Omental fat pad (tissue), 3 donors: ENCODE measurements at regions not wholly inside any gene's neighbourhood (a gene's known extent, or its start where the extent isn't known, plus 50 kb on each side); places are given as distances from the start of the nearest gene placed in this dataset.
"Not testable (repeated sequence)": the region's sequence is repeated elsewhere in the genome, so short reads cannot be mapped to it uniquely, and the experiment has no call there.

Experiments
- ATAC-seq: fragments of 150-250 bp; one replicate; pipeline ENCODE4 v1.9.1; 2016; ENCODE audit warnings: mild to moderate bottlenecking, moderate library complexity; ENCODE audit not compliant: low FRiP score
- DNase-seq: peaks from one replicate; pipeline ENCODE4 v3.0.0-alpha.2; 2019; ENCODE audit warnings: low spot score
- CTCF ChIP-seq, 3 donors: fragments of 450-650 bp; IDR thresholded peaks; one replicate each; pipeline ENCODE4 v1.5.1; 2016 to 2017; ENCODE audit warnings: antibody characterized with exemption in 3 of 3, mild to moderate bottlenecking in 3 of 3, moderate library complexity in 2 of 3

DNA sequence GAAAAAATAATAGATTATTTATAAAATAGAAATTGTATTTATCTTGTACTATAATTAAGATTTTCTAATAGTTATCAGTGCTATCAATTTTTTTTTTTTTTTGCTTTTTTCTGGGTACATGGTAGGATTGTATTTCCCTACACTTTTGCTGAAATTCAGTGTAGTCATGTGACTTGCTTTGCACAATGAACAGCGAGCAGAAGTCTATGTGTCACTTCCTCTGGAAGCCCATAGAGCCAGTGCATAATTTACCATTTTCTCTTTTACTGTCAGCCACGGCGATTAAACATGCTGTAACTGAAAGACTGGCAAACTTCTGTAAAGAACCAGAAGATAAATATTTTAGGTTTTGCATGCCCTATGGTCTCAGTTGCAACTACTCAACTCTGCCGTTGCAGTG lies 80.8 kb upstream of the PPP1R12A start:
- ATAC-seq (no peak), DNase-seq (no peak)
- no peak for TF ChIP-seq CTCF (IDR thresholded peaks at IDR 0.05)

DNA sequence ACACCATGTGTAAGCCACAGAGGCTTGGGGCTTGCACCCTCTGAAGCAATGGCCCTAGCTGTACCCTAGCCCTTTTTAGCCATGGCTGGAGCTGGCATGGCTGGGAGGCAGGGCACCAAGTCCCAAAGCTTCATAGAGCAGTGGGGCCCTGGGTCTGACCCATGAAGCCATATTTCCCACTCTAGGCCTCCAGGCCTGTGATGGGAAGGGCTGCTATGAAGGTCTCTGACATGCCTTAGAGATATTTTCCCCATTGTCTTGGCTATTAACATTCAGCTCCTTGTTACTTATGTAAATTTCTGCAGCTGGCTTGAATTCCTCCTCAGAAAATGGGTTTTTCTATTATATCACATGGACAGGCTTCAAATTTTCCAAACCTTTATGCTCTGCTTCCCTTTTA lies 68.8 kb upstream of the PPP1R12A start:
- ATAC-seq, DNase-seq: not testable (repeated sequence)

DNA sequence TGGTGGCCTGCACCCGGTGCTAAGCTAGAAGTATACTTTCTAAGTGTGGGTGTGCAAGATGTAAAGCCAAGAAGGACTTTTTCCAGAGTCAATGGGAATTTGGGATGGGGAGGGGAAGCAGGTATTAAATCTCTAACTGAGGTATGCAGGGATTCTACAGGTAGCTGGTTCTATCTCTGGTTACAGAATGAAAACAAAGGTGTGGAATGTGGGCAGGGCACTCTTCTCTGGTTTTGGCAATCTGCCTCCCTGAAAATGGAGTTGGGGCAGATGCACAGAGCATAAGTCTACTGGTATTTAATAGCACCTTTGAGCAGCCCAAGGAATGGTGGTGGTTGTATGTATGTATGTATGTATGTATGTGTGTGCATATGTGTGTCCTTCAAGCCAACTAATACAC lies 66.7 kb upstream of the PPP1R12A start:
- no peak for TF ChIP-seq CTCF (IDR thresholded peaks at IDR 0.05)
- ATAC-seq (no peak), DNase-seq (no peak)

DNA sequence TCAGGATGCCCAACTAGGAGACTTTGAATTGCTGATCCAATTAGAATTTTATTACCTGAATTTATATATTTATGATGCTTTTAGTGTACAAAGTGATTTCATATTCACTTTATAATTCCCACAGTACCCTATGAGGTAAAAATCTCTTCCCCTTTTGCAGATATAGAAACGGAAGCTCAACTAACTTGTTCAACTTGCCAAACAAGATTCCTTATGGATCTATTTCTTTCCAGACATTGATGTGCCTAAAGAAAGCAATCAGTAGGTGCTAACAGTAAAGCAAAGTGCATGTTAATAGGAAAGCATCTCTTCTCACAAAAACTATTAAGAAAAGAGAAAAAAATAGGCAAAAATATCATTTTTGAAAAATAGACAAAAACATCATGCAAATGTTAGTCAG lies 65.9 kb upstream of the PPP1R12A start:
- ATAC-seq (no peak), DNase-seq (no peak)
- no peak for TF ChIP-seq CTCF (IDR thresholded peaks at IDR 0.05)

DNA sequence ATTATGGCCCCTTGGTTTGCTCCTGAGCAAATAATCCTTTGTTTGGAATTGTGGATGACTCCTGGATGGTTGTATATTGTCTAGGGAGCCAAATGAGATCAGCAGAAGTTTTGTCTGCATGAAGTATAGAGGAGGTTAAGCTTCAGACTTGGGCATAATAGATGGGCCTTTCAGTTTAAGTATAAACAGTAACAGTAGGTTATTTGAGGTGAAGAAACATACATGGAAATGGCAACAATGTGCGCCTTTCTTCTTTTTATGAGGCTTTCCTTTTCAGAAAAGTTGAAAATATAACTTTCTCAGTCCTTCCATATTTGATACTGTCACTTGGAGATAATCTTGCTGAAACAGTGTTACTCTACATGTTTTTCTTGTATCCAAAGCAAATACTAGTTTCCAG lies 63.7 kb upstream of the PPP1R12A start:
- ATAC-seq (no peak), DNase-seq (no peak)
- no peak for TF ChIP-seq CTCF (IDR thresholded peaks at IDR 0.05)

DNA sequence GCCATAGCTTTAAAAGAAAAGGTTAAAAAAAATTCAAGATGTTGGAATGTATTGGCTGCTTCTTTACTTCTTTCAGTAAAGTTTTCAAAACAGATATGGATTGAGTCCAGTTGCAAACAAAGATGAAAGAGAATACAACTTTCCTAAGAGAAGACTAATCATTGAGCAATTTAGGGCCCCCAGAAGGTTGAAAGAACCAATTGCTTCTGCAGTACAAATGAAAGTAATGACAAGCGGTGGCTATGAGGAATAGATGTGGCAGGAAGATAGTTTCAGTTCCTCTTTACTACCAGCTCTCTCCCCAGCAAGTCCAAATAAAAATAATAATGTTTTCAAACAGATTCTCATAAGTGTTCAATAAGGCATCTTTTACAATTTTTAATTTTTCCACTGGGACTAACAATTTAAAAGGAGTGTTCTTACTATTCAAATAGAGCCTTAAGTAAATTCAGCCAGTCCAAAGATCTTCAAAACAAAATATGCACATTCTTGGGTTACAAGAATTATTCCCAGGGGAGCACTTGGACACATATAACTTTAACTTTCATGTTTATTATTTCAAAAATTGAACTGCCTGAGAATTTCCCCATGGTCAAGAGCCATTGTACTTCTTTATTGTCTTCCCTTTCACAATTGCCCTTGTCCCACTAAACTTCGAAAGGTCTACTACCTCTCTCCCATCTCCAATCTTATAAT lies 62.3 kb upstream of the PPP1R12A start:
- no peak for ATAC-seq
- DNase-seq: no peak
- TF ChIP-seq CTCF (IDR thresholded peaks at IDR 0.05): no peak

GRCh38 chr12:79995385-79996084 lies 60.6 kb upstream of the PPP1R12A start:
- not testable (repeated sequence) for ATAC-seq, DNase-seq

DNA sequence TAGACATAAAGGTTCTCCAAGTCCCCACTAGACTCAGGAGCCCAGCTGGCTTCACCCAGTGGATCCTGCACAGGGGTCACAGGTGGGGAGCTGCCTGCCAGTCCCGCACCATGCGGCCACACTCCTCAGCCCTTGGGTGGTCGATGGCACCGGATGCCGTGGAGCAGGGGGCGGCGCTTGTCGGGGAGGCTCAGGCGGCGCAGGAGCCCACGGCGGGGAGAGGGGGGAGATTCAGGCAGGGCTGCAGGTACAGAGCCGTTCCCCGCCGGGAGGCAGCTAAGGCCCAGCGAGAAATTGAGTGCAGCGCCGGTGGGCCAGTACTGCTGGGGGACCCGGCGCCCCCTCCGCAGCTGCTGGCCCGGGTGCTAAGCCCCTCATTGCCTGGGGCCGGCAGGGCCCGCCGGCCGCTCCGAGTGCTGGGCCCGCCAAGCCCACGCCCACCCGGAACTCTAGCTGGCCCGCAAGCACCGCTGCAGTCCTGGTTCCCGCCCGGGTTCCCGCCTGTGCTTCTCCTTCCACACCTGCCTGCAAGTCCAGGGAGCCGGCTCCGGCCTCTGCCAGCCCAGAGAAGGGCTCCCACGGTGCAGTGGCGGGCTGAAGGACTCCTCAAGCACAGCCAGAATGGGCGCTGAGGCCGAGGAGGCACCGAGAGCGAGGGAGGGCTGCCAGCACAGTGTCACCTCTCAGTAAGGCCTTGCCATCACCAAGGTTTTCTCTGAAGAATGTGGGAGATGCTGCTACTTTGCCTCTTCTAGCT lies 58.4 kb upstream of the PPP1R12A start:
- no peak for TF ChIP-seq CTCF (IDR thresholded peaks at IDR 0.05)
- DNase-seq (no peak), ATAC-seq (no peak)
